ENCODE measurements at regions not wholly inside any gene's neighbourhood (a gene's known extent, or its start where the extent isn't known, plus 50 kb on each side); places are given as distances from the start of the nearest gene placed in this dataset.

- no peaks in the 10 kb centered on the region for H3K27me3 Mint-ChIP-seq
- no peak overlapping the region for H3K27ac Mint-ChIP-seq
- H3K9me3 Mint-ChIP-seq, result no peaks in the 10 kb centered on the region
- no peak for ATAC-seq (ENCODE audit: low read depth in 2 of 2)
- DNase-seq, result no peak
- H3K4me1 Mint-ChIP-seq, result no peaks in the 10 kb centered on the region
- no peaks in the 10 kb centered on the region for H3K36me3 Mint-ChIP-seq
- H3K4me3 Mint-ChIP-seq, result no peak overlapping the region
Observed at GRCh38 chr3:68239542-68239941, 585.1 kb upstream of the SUCLG2 start.

DNA sequence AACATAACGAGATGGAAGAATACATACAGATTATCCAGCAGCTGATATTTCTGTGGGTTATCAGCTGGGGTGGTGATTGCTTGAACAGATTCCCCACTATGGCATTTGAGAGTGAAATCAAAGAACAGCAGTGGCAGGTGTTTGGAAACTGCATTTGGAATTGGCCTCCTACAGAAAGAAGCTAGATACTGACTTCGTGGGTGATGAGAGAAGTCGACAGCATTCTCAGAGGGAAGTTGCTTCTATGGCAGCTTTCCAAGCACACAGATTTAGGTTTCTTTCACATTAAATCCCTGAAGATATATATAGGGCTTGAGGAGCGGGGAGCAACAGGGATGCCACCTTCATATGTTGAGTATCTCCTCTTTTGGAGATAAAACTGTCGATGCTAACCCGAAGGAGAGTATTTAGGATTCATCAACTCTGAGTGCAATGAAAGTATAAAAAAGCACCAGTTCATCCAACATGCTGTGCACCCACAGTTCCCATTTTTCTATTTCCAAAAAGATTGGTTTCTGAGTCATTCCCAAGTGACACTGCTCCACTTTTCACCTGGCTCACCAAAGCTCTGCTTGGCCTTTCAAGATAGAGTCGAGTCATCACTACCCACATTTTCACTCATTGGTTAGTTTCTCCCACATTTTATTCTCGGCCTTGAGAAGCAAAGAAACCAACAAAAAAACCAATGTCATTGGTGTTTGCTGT, 579.8 kb upstream of the SUCLG2 start:
- no peaks in the 10 kb centered on the region for H3K36me3 Mint-ChIP-seq
- no peak overlapping the region for H3K27ac Mint-ChIP-seq
- H3K27me3 Mint-ChIP-seq, result no peaks in the 10 kb centered on the region
- no peak overlapping the region for H3K4me3 Mint-ChIP-seq
- ATAC-seq (ENCODE audit: low read depth in 2 of 2) (no peak), DNase-seq (no peak)
- H3K9me3 Mint-ChIP-seq, result peaks cover 3 to 16% (median 8%) of the 10 kb centered on the region in 7 donors
- no peaks in the 10 kb centered on the region for H3K4me1 Mint-ChIP-seq

DNA sequence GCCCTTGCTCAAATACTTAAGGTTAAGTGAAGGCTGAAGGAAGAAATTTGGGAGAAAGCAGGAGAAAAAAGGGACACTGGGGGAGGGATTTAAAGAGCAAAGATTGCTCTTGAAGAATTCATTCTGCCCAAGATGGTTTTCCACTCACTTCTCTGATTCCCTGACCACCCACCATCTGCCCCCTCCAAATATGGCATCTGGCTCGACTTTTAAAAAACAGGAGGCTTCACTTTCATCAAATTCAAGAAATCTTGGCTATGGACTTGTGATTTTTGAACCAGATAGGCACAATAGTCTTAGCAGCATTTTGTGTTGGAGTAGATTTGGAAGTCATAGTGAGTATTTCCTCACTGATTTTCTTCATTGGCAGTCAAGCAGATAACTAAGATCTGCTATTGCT, 574.4 kb upstream of the SUCLG2 start:
- DNase-seq (no peak), ATAC-seq (ENCODE audit: low read depth in 2 of 2) (no peak)
- Mint-ChIP-seq H3K4me3 (no peak overlapping the region), H3K27me3 (no peaks in the 10 kb centered on the region), H3K36me3 (no peaks in the 10 kb centered on the region), H3K27ac (no peak overlapping the region), H3K9me3 (peaks cover 4 to 23% (median 10%) of the 10 kb centered on the region in 7 donors), H3K4me1 (no peaks in the 10 kb centered on the region)

DNA sequence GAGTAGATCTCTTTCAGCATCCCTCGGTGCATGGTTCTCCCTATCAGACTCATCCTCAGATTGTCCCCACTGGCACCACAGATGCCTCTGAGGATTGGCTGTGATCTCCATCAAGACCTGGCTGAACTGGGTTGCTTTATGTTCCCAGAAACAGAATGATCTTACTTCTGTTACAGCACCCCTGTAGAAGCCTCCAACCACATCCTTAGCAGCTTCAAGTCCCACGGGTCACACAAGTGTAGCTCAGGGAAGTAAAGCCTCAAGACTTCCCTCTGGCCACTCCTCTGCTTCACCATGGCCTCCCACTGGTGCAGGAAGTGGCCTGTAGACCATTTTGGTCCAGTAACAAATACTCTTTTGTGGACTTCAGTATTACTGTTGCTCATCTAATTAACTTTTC, 566.4 kb upstream of the SUCLG2 start:
- ATAC-seq (ENCODE audit: low read depth in 2 of 2), result no peak
- DNase-seq, result no peak
- H3K36me3 Mint-ChIP-seq, result no peaks in the 10 kb centered on the region
- H3K4me3 Mint-ChIP-seq, result no peak overlapping the region
- peaks cover 0 to 4% (median 0%) of the 10 kb centered on the region in 3 donors for H3K27me3 Mint-ChIP-seq
- no peaks in the 10 kb centered on the region for H3K9me3 Mint-ChIP-seq
- H3K4me1 Mint-ChIP-seq, result no peaks in the 10 kb centered on the region
- no peak overlapping the region for H3K27ac Mint-ChIP-seq

DNA sequence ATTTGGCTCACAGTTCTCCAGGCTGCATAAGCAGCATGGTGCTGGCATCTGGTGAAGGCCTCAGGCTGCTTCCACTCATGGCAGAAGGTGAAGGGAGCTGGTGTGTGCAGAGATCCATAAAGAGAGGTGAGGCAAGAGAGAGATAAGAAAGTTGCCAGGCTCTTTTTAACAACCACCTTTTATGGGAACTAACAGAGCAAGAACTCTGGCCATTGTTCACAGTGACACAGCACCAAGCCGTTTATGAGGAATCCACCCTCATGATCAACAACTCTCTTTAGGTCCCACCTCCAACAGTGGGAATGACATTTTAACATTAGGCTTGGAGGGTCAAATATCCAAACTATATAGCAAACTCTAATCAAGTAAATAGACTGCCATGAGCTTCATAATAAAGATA, 557.2 kb upstream of the SUCLG2 start:
- no peak overlapping the region for H3K27ac Mint-ChIP-seq
- H3K4me1 Mint-ChIP-seq, result no peaks in the 10 kb centered on the region
- H3K27me3 Mint-ChIP-seq, result no peaks in the 10 kb centered on the region
- H3K9me3 Mint-ChIP-seq, result peaks cover 0 to 4% (median 2%) of the 10 kb centered on the region in 7 donors
- H3K36me3 Mint-ChIP-seq, result no peaks in the 10 kb centered on the region
- DNase-seq (no peak), ATAC-seq (ENCODE audit: low read depth in 2 of 2) (no peak)
- H3K4me3 Mint-ChIP-seq, result no peak overlapping the region

DNA sequence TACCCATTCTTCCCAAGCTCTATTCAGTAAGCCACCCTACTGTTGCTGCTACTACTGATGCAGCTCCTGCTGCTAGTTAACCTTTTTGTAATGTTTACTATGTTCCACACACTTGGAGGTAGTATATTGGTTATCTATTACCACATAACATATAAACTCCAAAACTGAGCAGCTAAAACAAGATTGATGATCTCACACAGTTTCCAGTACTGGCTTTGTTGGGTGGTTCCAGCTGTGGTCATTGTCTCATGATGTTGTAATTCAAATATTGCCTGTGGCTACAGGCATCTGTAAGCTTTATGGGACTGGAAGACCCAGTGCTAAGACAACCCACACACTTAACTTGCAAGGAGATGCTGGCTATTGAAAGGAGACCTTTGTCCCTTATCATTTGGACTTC, 556.2 kb upstream of the SUCLG2 start:
- Mint-ChIP-seq H3K4me3 (no peak overlapping the region), H3K27ac (no peak overlapping the region), H3K4me1 (no peaks in the 10 kb centered on the region), H3K36me3 (no peaks in the 10 kb centered on the region), H3K27me3 (no peaks in the 10 kb centered on the region), H3K9me3 (peaks cover 0 to 4% (median 2%) of the 10 kb centered on the region in 7 donors)
- DNase-seq, result no peak
- no peak for ATAC-seq (ENCODE audit: low read depth in 2 of 2)

GRCh38 chr3:68207327-68207726, 552.9 kb upstream of the SUCLG2 start:
- H3K27ac Mint-ChIP-seq, result no peak overlapping the region
- peaks cover 0 to 6% of the 10 kb centered on the region in 2 donors for H3K36me3 Mint-ChIP-seq
- H3K27me3 Mint-ChIP-seq, result no peaks in the 10 kb centered on the region

GRCh38 chr3:68206524-68207117, 552.2 kb upstream of the SUCLG2 start:
- Mint-ChIP-seq H3K4me3 (no peak overlapping the region), H3K4me1 (no peaks in the 10 kb centered on the region), H3K27me3 (no peaks in the 10 kb centered on the region), H3K27ac (no peak overlapping the region), H3K36me3 (peaks cover 0 to 6% of the 10 kb centered on the region in 2 donors), H3K9me3 (peaks cover 5 to 17% (median 6%) of the 10 kb centered on the region in 7 donors)
- ATAC-seq (ENCODE audit: low read depth in 2 of 2) (no peak), DNase-seq (no peak)

More at GRCh38 chr3:68207327-68207726, 552.9 kb upstream of the SUCLG2 start:
- H3K4me3 Mint-ChIP-seq, result no peak overlapping the region
- H3K4me1 Mint-ChIP-seq, result no peaks in the 10 kb centered on the region
- peaks cover 5 to 17% (median 6%) of the 10 kb centered on the region in 7 donors for H3K9me3 Mint-ChIP-seq
- no peak for ATAC-seq (ENCODE audit: low read depth in 2 of 2)
- no peak for DNase-seq

DNA sequence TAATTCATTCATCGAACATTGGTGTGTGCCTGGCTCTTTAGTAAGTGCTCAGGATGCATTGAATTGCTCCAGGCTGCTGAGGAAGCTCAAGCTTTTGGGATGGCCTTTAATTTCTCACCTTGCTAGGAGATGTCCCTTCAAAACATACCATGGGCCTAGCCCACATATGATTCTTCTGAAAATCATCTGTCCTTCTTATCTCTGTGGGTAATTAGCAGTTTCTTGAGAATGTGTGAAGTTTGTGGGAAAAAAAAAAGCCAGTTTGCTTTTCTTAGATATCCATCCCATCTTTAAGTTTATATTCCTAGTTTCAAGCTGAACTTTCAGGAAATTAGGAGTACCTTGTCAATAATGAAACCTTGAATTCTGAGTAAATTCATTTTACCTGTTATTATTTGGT, 532.3 kb upstream of the SUCLG2 start:
- peaks cover 0 to 6% (median 2%) of the 10 kb centered on the region in 7 donors for H3K9me3 Mint-ChIP-seq
- no peak for ATAC-seq (ENCODE audit: low read depth in 2 of 2)
- H3K4me3 Mint-ChIP-seq, result no peak overlapping the region
- H3K4me1 Mint-ChIP-seq, result no peaks in the 10 kb centered on the region
- H3K27me3 Mint-ChIP-seq, result no peaks in the 10 kb centered on the region
- no peaks in the 10 kb centered on the region for H3K36me3 Mint-ChIP-seq
- no peak for DNase-seq
- H3K27ac Mint-ChIP-seq, result no peak overlapping the region

- H3K27ac Mint-ChIP-seq, result no peak overlapping the region
- H3K4me3 Mint-ChIP-seq, result no peak overlapping the region
- no peak for DNase-seq
- peaks cover 11 to 45% (median 25%) of the 10 kb centered on the region in 7 donors for H3K9me3 Mint-ChIP-seq
- no peak for ATAC-seq (ENCODE audit: low read depth in 2 of 2)
- no peaks in the 10 kb centered on the region for H3K4me1 Mint-ChIP-seq
- H3K36me3 Mint-ChIP-seq, result peaks cover 4 to 13% of the 10 kb centered on the region in 2 donors
- H3K27me3 Mint-ChIP-seq, result peaks cover 0 to 5% (median 0%) of the 10 kb centered on the region in 3 donors
Observed at GRCh38 chr3:68176600-68176999, 522.2 kb upstream of the SUCLG2 start.

GRCh38 chr3:68173012-68173634, 518.7 kb upstream of the SUCLG2 start:
- no peak overlapping the region for H3K27ac Mint-ChIP-seq
- DNase-seq (no peak), ATAC-seq (ENCODE audit: low read depth in 2 of 2) (no peak)
- H3K27me3 Mint-ChIP-seq, result no peaks in the 10 kb centered on the region
- no peak overlapping the region for H3K4me3 Mint-ChIP-seq
- H3K36me3 Mint-ChIP-seq, result peaks cover 5 to 15% of the 10 kb centered on the region in 2 donors
- no peaks in the 10 kb centered on the region for H3K4me1 Mint-ChIP-seq
- peaks cover 21 to 72% (median 33%) of the 10 kb centered on the region in 7 donors for H3K9me3 Mint-ChIP-seq

DNA sequence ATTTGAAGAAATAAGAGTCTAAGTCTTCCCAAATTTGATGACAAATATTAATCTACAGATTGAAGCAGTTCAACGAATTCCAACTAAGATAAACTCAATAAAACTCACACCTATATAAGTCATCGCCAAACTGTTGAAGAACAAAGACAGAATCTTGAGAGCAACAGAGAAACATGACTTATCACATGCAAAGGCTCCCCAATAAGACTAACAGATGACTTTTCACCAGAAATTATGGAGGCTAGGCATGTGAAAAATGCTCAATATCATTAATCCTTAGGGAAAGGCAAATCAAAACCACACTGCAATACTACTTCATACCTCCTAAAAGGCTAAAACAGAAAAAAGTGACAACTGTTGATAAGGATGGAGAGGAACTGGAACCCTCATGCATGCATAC, 517.6 kb upstream of the SUCLG2 start:
- Mint-ChIP-seq H3K27me3 (no peaks in the 10 kb centered on the region), H3K9me3 (peaks cover 21 to 72% (median 33%) of the 10 kb centered on the region in 7 donors), H3K4me3 (no peak overlapping the region), H3K36me3 (peaks cover 5 to 15% of the 10 kb centered on the region in 2 donors), H3K27ac (no peak overlapping the region), H3K4me1 (no peaks in the 10 kb centered on the region)
- no peak for DNase-seq
- ATAC-seq (ENCODE audit: low read depth in 2 of 2), result no peak

GRCh38 chr3:68163968-68164367, 509.6 kb upstream of the SUCLG2 start:
- Mint-ChIP-seq H3K36me3 (no peaks in the 10 kb centered on the region), H3K27me3 (no peaks in the 10 kb centered on the region), H3K4me3 (no peak overlapping the region), H3K4me1 (no peaks in the 10 kb centered on the region), H3K27ac (no peak overlapping the region), H3K9me3 (peaks cover 0 to under 1% (median 0%) of the 10 kb centered on the region in 7 donors)
- ATAC-seq (ENCODE audit: low read depth in 2 of 2) (no peak), DNase-seq (no peak)

DNA sequence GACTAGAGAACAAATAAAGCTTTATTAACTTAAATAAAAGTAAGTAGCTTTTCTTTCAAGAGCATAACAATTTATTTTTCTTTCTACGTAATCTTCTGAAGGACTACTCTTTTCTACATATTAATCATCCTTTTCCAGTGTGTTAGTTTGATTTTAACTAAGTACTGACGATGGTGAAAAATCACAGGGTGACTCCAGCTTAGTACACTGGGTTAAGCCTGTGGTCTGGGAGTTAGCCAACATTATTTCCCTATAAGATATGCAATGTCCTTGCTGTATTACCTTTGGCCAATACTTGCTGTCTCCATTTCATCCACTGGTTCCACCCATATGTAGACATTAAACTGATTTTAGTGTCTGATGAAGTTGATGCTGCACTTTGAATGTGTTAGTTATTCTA, 508.6 kb upstream of the SUCLG2 start:
- H3K9me3 Mint-ChIP-seq, result no peaks in the 10 kb centered on the region
- DNase-seq, result no peak
- no peak overlapping the region for H3K27ac Mint-ChIP-seq
- no peaks in the 10 kb centered on the region for H3K4me1 Mint-ChIP-seq
- H3K36me3 Mint-ChIP-seq, result no peaks in the 10 kb centered on the region
- H3K4me3 Mint-ChIP-seq, result no peak overlapping the region
- ATAC-seq (ENCODE audit: low read depth in 2 of 2), result no peak
- H3K27me3 Mint-ChIP-seq, result no peaks in the 10 kb centered on the region
